CD4-positive, alpha-beta T cell treated with Interleukin-15 for 1 hour (primary cell): ENCODE measurements at regions not wholly inside any gene's neighbourhood (a gene's known extent, or its start where the extent isn't known, plus 50 kb on each side); places are given as distances from the start of the nearest gene placed in this dataset.
"Not testable (repeated sequence)": the region's sequence is repeated elsewhere in the genome, so short reads cannot be mapped to it uniquely, and the experiment has no call there.

ENCODE experiments used
- DNase-seq: peaks from one replicate; pipeline ENCODE4 v3.0.0-alpha.2; 2020

GRCh38 chr12:67088401-67089118, 180.6 kb upstream of the CAND1 start:
- DNase-seq: no peak

- DNase-seq: no peak
Measured at GRCh38 chr12:67091204-67091603, 178.0 kb upstream of the CAND1 start.

- no peak for DNase-seq
Measured at GRCh38 chr12:67091678-67092077, 177.5 kb upstream of the CAND1 start.

- DNase-seq: not testable (repeated sequence)
Measured at GRCh38 chr12:67092934-67093333, 176.2 kb upstream of the CAND1 start.

GRCh38 chr12:67096533-67097318, 172.4 kb upstream of the CAND1 start:
- DNase-seq: no peak

- DNase-seq: no peak
Measured at GRCh38 chr12:67099858-67100257, 169.3 kb upstream of the CAND1 start.

- no peak for DNase-seq
Measured at GRCh38 chr12:67103521-67103920, 165.6 kb upstream of the CAND1 start.

GRCh38 chr12:67107235-67107634, 161.9 kb upstream of the CAND1 start:
- DNase-seq: no peak

GRCh38 chr12:67107751-67108269, 161.3 kb upstream of the CAND1 start:
- no peak for DNase-seq

- not testable (repeated sequence) for DNase-seq
Measured at GRCh38 chr12:67110345-67110744, 158.8 kb upstream of the CAND1 start.

- no peak for DNase-seq
Measured at GRCh38 chr12:67111182-67111581, 158.0 kb upstream of the CAND1 start.

GRCh38 chr12:67112586-67112985, 156.6 kb upstream of the CAND1 start:
- DNase-seq: no peak

GRCh38 chr12:67116134-67116533, 153.0 kb upstream of the CAND1 start:
- no peak for DNase-seq

GRCh38 chr12:67122584-67122983, 146.6 kb upstream of the CAND1 start:
- DNase-seq: no peak

GRCh38 chr12:67137256-67137655, 131.9 kb upstream of the CAND1 start:
- DNase-seq: no peak

- DNase-seq: no peak
Measured at GRCh38 chr12:67141296-67142018, 127.7 kb upstream of the CAND1 start.

- DNase-seq: no peak
Measured at GRCh38 chr12:67145692-67146091, 123.5 kb upstream of the CAND1 start.

- no peak for DNase-seq
Measured at GRCh38 chr12:67147030-67147429, 122.1 kb upstream of the CAND1 start.

- DNase-seq: no peak
Measured at GRCh38 chr12:67147447-67147846, 121.7 kb upstream of the CAND1 start.

- no peak for DNase-seq
Measured at GRCh38 chr12:67148265-67148664, 120.9 kb upstream of the CAND1 start.

- DNase-seq: no peak
Measured at GRCh38 chr12:67151886-67152285, 117.3 kb upstream of the CAND1 start.

- DNase-seq: no peak
Measured at GRCh38 chr12:67152451-67152850, 116.7 kb upstream of the CAND1 start.

GRCh38 chr12:67154901-67155300, 114.3 kb upstream of the CAND1 start:
- DNase-seq: no peak

GRCh38 chr12:67155863-67156262, 113.3 kb upstream of the CAND1 start:
- no peak for DNase-seq
